H9 (cell line): ENCODE measurements at regions not wholly inside any gene's neighbourhood (a gene's known extent, or its start where the extent isn't known, plus 50 kb on each side); places are given as distances from the start of the nearest gene placed in this dataset.

Experiments
- DNase-seq: peaks from one replicate; pipeline ENCODE4 v3.0.0-alpha.2; 2017
- H2AFZ ChIP-seq: one replicate; pipeline ENCODE4 v1.6.1; 2013; ENCODE audit warnings: mild to moderate bottlenecking, low read length, control low read depth, moderate library complexity
- H2AK5ac ChIP-seq: 2 replicates; pipeline ENCODE4 v1.6.1; 2013; ENCODE audit warnings: low read length, control low read depth, mixed read lengths; ENCODE audit not compliant: insufficient read length
- H2BK120ac ChIP-seq: one replicate; pipeline ENCODE4 v1.6.1; 2013; ENCODE audit warnings: low read depth, mild to moderate bottlenecking, low read length, control low read depth, inconsistent platforms; ENCODE audit not compliant: poor library complexity, severe bottlenecking
- H2BK12ac ChIP-seq: 2 replicates; pipeline ENCODE4 v1.6.1; 2013; ENCODE audit warnings: low read length, control low read depth, mixed read lengths, low read depth; ENCODE audit not compliant: insufficient read length
- H2BK15ac ChIP-seq: 2 replicates; pipeline ENCODE4 v1.6.1; 2013; ENCODE audit warnings: low read depth, low read length, control low read depth
- H2BK20ac ChIP-seq: one replicate; pipeline ENCODE4 v1.6.1; 2013; ENCODE audit warnings: low read depth, mild to moderate bottlenecking, low read length, control low read depth, inconsistent platforms; ENCODE audit not compliant: poor library complexity, severe bottlenecking
- H2BK5ac ChIP-seq: 2 replicates; pipeline ENCODE4 v1.6.1; 2013; ENCODE audit warnings: low read length, control low read depth, mixed read lengths; ENCODE audit not compliant: insufficient read length
- H3K14ac ChIP-seq: 2 replicates; pipeline ENCODE4 v1.6.1; 2013; ENCODE audit warnings: low read length, control low read depth; ENCODE audit not compliant: insufficient read depth
- H3K18ac ChIP-seq: 2 replicates; pipeline ENCODE4 v1.6.1; 2013; ENCODE audit warnings: low read depth, mild to moderate bottlenecking, mixed read lengths, low read length, control low read depth; ENCODE audit not compliant: insufficient read length
- H3K23ac ChIP-seq: 2 replicates; pipeline ENCODE4 v1.6.1; 2013; ENCODE audit warnings: low read length, control low read depth, mixed read lengths, low read depth; ENCODE audit not compliant: insufficient read length
- H3K23me2 ChIP-seq: 2 replicates; pipeline ENCODE4 v1.6.1; 2013; ENCODE audit warnings: low read depth, mild to moderate bottlenecking, mixed read lengths, low read length, control low read depth; ENCODE audit not compliant: insufficient read length, poor library complexity, severe bottlenecking
- H3K27ac ChIP-seq: 2 replicates; pipeline ENCODE4 v1.5.1; 2013; ENCODE audit warnings: low read length, control low read depth, mixed read lengths, low read depth; ENCODE audit not compliant: insufficient read length
- H3K27me3 ChIP-seq: 2 replicates; pipeline ENCODE4 v1.6.1; 2013; ENCODE audit warnings: low read length, control low read depth, inconsistent platforms; ENCODE audit not compliant: insufficient read depth
- H3K4ac ChIP-seq: 2 replicates; pipeline ENCODE4 v1.6.1; 2013; ENCODE audit warnings: low read depth, mild to moderate bottlenecking, control low read depth, inconsistent platforms, low read length, moderate library complexity
- H3K4me1 ChIP-seq: 2 replicates; pipeline ENCODE4 v1.6.1; 2013; ENCODE audit warnings: low read length, control low read depth, inconsistent platforms; ENCODE audit not compliant: insufficient read depth
- H3K4me2 ChIP-seq: 2 replicates; pipeline ENCODE4 v1.6.1; 2013; ENCODE audit warnings: low read length, control low read depth, mixed read lengths; ENCODE audit not compliant: insufficient read length, insufficient read depth
- H3K56ac ChIP-seq: 2 replicates; pipeline ENCODE4 v1.6.1; 2013; ENCODE audit warnings: low read depth, mild to moderate bottlenecking, mixed read lengths, low read length, control low read depth; ENCODE audit not compliant: insufficient read length
- H3K79me1 ChIP-seq: 2 replicates; pipeline ENCODE4 v1.6.1; 2013; ENCODE audit warnings: low read depth, mild to moderate bottlenecking, moderate library complexity, low read length, control low read depth, inconsistent platforms; ENCODE audit not compliant: insufficient read depth, poor library complexity, severe bottlenecking
- H3K79me2 ChIP-seq: 2 replicates; pipeline ENCODE4 v1.6.1; 2013; ENCODE audit warnings: low read length, control low read depth, inconsistent platforms; ENCODE audit not compliant: insufficient read depth
- H3K9ac ChIP-seq: 2 replicates; pipeline ENCODE4 v1.6.1; 2013; ENCODE audit warnings: low read length, control low read depth, mixed read lengths; ENCODE audit not compliant: insufficient read length; ENCODE audit errors: extremely low read depth
- H3K9me3 ChIP-seq: one replicate; pipeline ENCODE4 v1.6.1; 2013; ENCODE audit warnings: low read depth, low read length, inconsistent platforms; ENCODE audit not compliant: control insufficient read depth
- H3T11ph ChIP-seq: one replicate; pipeline ENCODE4 v1.6.1; 2013; ENCODE audit warnings: mild to moderate bottlenecking, low read length, control low read depth, inconsistent platforms
- H4K20me1 ChIP-seq: one replicate; pipeline ENCODE4 v1.6.1; 2013; ENCODE audit not compliant: control insufficient read depth, insufficient read length, insufficient read depth
- H4K5ac ChIP-seq: 2 replicates; pipeline ENCODE4 v1.6.1; 2013; ENCODE audit warnings: low read depth, mild to moderate bottlenecking, mixed read lengths, low read length, control low read depth; ENCODE audit not compliant: insufficient read length
- H4K8ac ChIP-seq: replicated peaks from 2 replicates; pipeline ENCODE4 v1.6.1; 2013; ENCODE audit warnings: low read length, control low read depth, mixed read lengths, low read depth; ENCODE audit not compliant: insufficient read length
- H4K91ac ChIP-seq: 2 replicates; pipeline ENCODE4 v1.6.1; 2013; ENCODE audit warnings: low read depth, mild to moderate bottlenecking, moderate library complexity, mixed read lengths, low read length, control low read depth; ENCODE audit not compliant: insufficient read length
- H3K27ac Mint-ChIP-seq, 3 experiments: 2 replicates in 2 of 3; 3 replicates in 1 of 3; pipeline ENCODE4 v1.8.0; 2020 to 2021; ENCODE audit warnings: mixed read lengths in 3 of 3, mild to moderate bottlenecking in 1 of 3, moderate library complexity in 1 of 3
- H3K27me3 Mint-ChIP-seq: 2 replicates; pipeline ENCODE4 v1.8.0; 2021; ENCODE audit warnings: low read depth, mild to moderate bottlenecking, moderate library complexity, mixed read lengths
- H3K36me3 Mint-ChIP-seq, 3 experiments: 2 replicates in 2 of 3; 3 replicates in 1 of 3; pipeline ENCODE4 v1.8.0; 2020 to 2021; ENCODE audit warnings: low read depth in 3 of 3, mixed read lengths in 3 of 3; ENCODE audit not compliant: insufficient read depth in 1 of 3
- H3K4me1 Mint-ChIP-seq, 2 experiments: 2 replicates each; pipeline ENCODE4 v1.8.0; 2020; ENCODE audit warnings: mixed read lengths in 2 of 2
- H3K4me3 Mint-ChIP-seq, 2 experiments: 2 replicates in 1 of 2; 3 replicates in 1 of 2; pipeline ENCODE4 v1.8.0; 2020 to 2021; ENCODE audit warnings: mild to moderate bottlenecking in 2 of 2, mixed read lengths in 2 of 2, moderate library complexity in 1 of 2
- H3K9me3 Mint-ChIP-seq, 2 experiments: 2 replicates in 1 of 2; 3 replicates in 1 of 2; pipeline ENCODE4 v1.8.0; 2020; ENCODE audit warnings: mild to moderate bottlenecking in 2 of 2, mixed read lengths in 2 of 2, moderate library complexity in 1 of 2
- CTCF ChIP-seq: fragments of 200-600 bp; sonication (generic); conservative IDR thresholded peaks from 3 replicates; pipeline ENCODE4 v1.8.0; 2021; ENCODE audit warnings: antibody characterized with exemption, mild to moderate bottlenecking
- WGBS: extraction: QIAGEN DNeasy Blood & Tissue Kit; methylation state at CpG from one replicate; pipeline ENCODE4 v1.1.7; 2013; ENCODE audit warnings: missing lambda C conversion rate, low lambda C conversion rate, mixed read lengths; ENCODE audit not compliant: insufficient read length; ENCODE audit errors: extremely low coverage; 5-methylcytosine and 5-hydroxymethylcytosine counted together

GRCh38 chr6:134848076-134848475 is 101.8 kb downstream of the ALDH8A1 start:
- Histone ChIP-seq H2AK5ac (no peak overlapping the region), H3K27ac (no peak overlapping the region), H3K14ac (no peak overlapping the region), H3K79me2 (no peaks in the 10 kb centered on the region), H3K4ac (no peak overlapping the region), H3K4me1 (no peaks in the 10 kb centered on the region; the same call in 1 of the 2 replicates), H3K56ac (no peak overlapping the region), H3K27me3 (no peaks in the 10 kb centered on the region), H2AFZ (no peak overlapping the region), H3K9me3 (no peaks in the 10 kb centered on the region), H4K20me1 (no peaks in the 10 kb centered on the region), H3K23ac (no peak overlapping the region), H3K79me1 (no peaks in the 10 kb centered on the region), H3K4me2 (no peak overlapping the region), H3K23me2 (no peaks in the 10 kb centered on the region), H2BK5ac (no peak overlapping the region), H2BK120ac (no peak overlapping the region), H3T11ph (no peak overlapping the region), H4K8ac (no peak overlapping the region), H2BK12ac (no peak overlapping the region), H4K5ac (no peak overlapping the region), H2BK20ac (no peak overlapping the region), H3K18ac (no peak overlapping the region), H3K9ac (no peak overlapping the region), H2BK15ac (no peak overlapping the region), H4K91ac (no peak overlapping the region)
- DNase-seq = no peak
- H3K27ac Mint-ChIP-seq = no peak overlapping the region
- no peak overlapping the region for H3K4me3 Mint-ChIP-seq
- no peak for TF ChIP-seq CTCF
- no CpG with 5 or more reads among the region's 6 CpGs for WGBS
- no peaks in the 10 kb centered on the region for H3K9me3 Mint-ChIP-seq
- H3K36me3 Mint-ChIP-seq = no peaks in the 10 kb centered on the region
- no peaks in the 10 kb centered on the region for H3K27me3 Mint-ChIP-seq
- peaks cover 12 to 19% of the 10 kb centered on the region in 2 experiments for H3K4me1 Mint-ChIP-seq
